ENCODE measurements at regions not wholly inside any gene's neighbourhood (a gene's known extent, or its start where the extent isn't known, plus 50 kb on each side); places are given as distances from the start of the nearest gene placed in this dataset.

GRCh38 chr3:74139648-74140047, 474.8 kb downstream of the CNTN3 start:
- Histone ChIP-seq H3K4me3 (ENCODE audit: low read depth, low read length) (no peak overlapping the region), H4K8ac (ENCODE audit: low read depth, low read length) (no peak overlapping the region), H3K4ac (ENCODE audit: low read depth, low read length) (no peak overlapping the region), H3K27me3 (ENCODE audit: insufficient read depth, low read length) (no peaks in the 10 kb centered on the region), H3K27ac (ENCODE audit: low read depth, low read length) (no peak overlapping the region), H3K79me2 (ENCODE audit: control insufficient read depth, insufficient read depth, low read length, poor library complexity) (no peaks in the 10 kb centered on the region), H3K9ac (ENCODE audit: low read length) (no peak overlapping the region), H3K9me3 (ENCODE audit: insufficient read depth, low read depth, low read length) (peaks cover 3% of the 10 kb centered on the region), H2AK5ac (ENCODE audit: low read length) (no peak overlapping the region), H3K36me3 (ENCODE audit: control insufficient read depth in 1 of 2, insufficient read depth in 2 of 2, low read length in 2 of 2) (no peaks in the 10 kb centered on the region), H2BK120ac (ENCODE audit: insufficient read depth, low read length, poor library complexity) (no peak overlapping the region), H4K91ac (ENCODE audit: low read depth, low read length) (no peak overlapping the region), H2AFZ (ENCODE audit: insufficient read depth, low read length, poor library complexity) (no peak overlapping the region), H2BK5ac (ENCODE audit: low read depth, low read length, poor library complexity) (no peak overlapping the region), H3K23ac (ENCODE audit: low read length) (no peak overlapping the region), H3K4me2 (ENCODE audit: low read length) (no peak overlapping the region), H2BK12ac (ENCODE audit: low read length) (no peak overlapping the region), H3K4me1 (ENCODE audit: control insufficient read depth in 1 of 2, insufficient read depth in 2 of 2, low read length in 2 of 2) (no peaks in the 10 kb centered on the region), H3K18ac (ENCODE audit: low read length) (no peak overlapping the region), H4K12ac (ENCODE audit: low read depth, low read length) (no peak overlapping the region), H3K14ac (ENCODE audit: low read length) (no peak overlapping the region), H3K79me1 (ENCODE audit: low read length) (no peaks in the 10 kb centered on the region)
- DNase-seq, result no peak
- no CpG with 5 or more reads among the region's 3 CpGs for WGBS (ENCODE audit: extremely low coverage, insufficient coverage, insufficient read length)

GRCh38 chr3:74137790-74138189, 476.7 kb downstream of the CNTN3 start:
- H3K4me2 ChIP-seq (ENCODE audit: low read length), result no peak overlapping the region

GRCh38 chr3:74135808-74136207, 478.7 kb downstream of the CNTN3 start:
- Histone ChIP-seq H3K79me2 (ENCODE audit: control insufficient read depth, insufficient read depth, low read length, poor library complexity) (no peaks in the 10 kb centered on the region), H2BK5ac (ENCODE audit: low read depth, low read length, poor library complexity) (no peak overlapping the region), H3K23ac (ENCODE audit: low read length) (no peak overlapping the region), H4K8ac (ENCODE audit: low read depth, low read length) (no peak overlapping the region), H2AFZ (ENCODE audit: insufficient read depth, low read length, poor library complexity) (no peak overlapping the region), H3K18ac (ENCODE audit: low read length) (no peak overlapping the region), H3K4me1 (ENCODE audit: control insufficient read depth in 1 of 2, insufficient read depth in 2 of 2, low read length in 2 of 2) (peaks cover 2 to 3% of the 10 kb centered on the region in 2 experiments), H3K4ac (ENCODE audit: low read depth, low read length) (no peak overlapping the region), H4K91ac (ENCODE audit: low read depth, low read length) (no peak overlapping the region), H4K12ac (ENCODE audit: low read depth, low read length) (no peak overlapping the region), H3K79me1 (ENCODE audit: low read length) (no peaks in the 10 kb centered on the region), H3K27ac (ENCODE audit: low read depth, low read length) (no peak overlapping the region), H2BK12ac (ENCODE audit: low read length) (no peak overlapping the region), H3K27me3 (ENCODE audit: insufficient read depth, low read length) (no peaks in the 10 kb centered on the region), H2AK5ac (ENCODE audit: low read length) (no peak overlapping the region), H3K36me3 (ENCODE audit: control insufficient read depth in 1 of 2, insufficient read depth in 2 of 2, low read length in 2 of 2) (no peaks in the 10 kb centered on the region), H3K4me2 (ENCODE audit: low read length) (no peak overlapping the region), H2BK120ac (ENCODE audit: insufficient read depth, low read length, poor library complexity) (no peak overlapping the region), H3K14ac (ENCODE audit: low read length) (no peak overlapping the region), H3K4me3 (ENCODE audit: low read depth, low read length) (no peak overlapping the region), H3K9ac (ENCODE audit: low read length) (no peak overlapping the region), H3K9me3 (ENCODE audit: insufficient read depth, low read depth, low read length) (peaks cover 3% of the 10 kb centered on the region)
- no CpG with 5 or more reads among the region's 8 CpGs for WGBS (ENCODE audit: extremely low coverage, insufficient coverage, insufficient read length)
- no peak for DNase-seq

More at GRCh38 chr3:74137790-74138189, 476.7 kb downstream of the CNTN3 start:
- no peak overlapping the region for H4K91ac ChIP-seq (ENCODE audit: low read depth, low read length)
- no peak overlapping the region for H3K14ac ChIP-seq (ENCODE audit: low read length)
- H2AK5ac ChIP-seq (ENCODE audit: low read length), result no peak overlapping the region
- no peaks in the 10 kb centered on the region for H3K4me1 ChIP-seq (ENCODE audit: control insufficient read depth in 1 of 2, insufficient read depth in 2 of 2, low read length in 2 of 2)
- H4K12ac ChIP-seq (ENCODE audit: low read depth, low read length), result no peak overlapping the region
- H3K79me2 ChIP-seq (ENCODE audit: control insufficient read depth, insufficient read depth, low read length, poor library complexity), result no peaks in the 10 kb centered on the region
- no peak overlapping the region for H2BK120ac ChIP-seq (ENCODE audit: insufficient read depth, low read length, poor library complexity)
- no peak overlapping the region for H3K27ac ChIP-seq (ENCODE audit: low read depth, low read length)
- DNase-seq, result no peak
- H3K4ac ChIP-seq (ENCODE audit: low read depth, low read length), result no peak overlapping the region
- H2BK12ac ChIP-seq (ENCODE audit: low read length), result no peak overlapping the region
- no peaks in the 10 kb centered on the region for H3K27me3 ChIP-seq (ENCODE audit: insufficient read depth, low read length)
- H3K9me3 ChIP-seq (ENCODE audit: insufficient read depth, low read depth, low read length), result peaks cover 3% of the 10 kb centered on the region
- no peaks in the 10 kb centered on the region for H3K36me3 ChIP-seq (ENCODE audit: control insufficient read depth in 1 of 2, insufficient read depth in 2 of 2, low read length in 2 of 2)
- no peak overlapping the region for H3K18ac ChIP-seq (ENCODE audit: low read length)
- H3K9ac ChIP-seq (ENCODE audit: low read length), result no peak overlapping the region
- H3K4me3 ChIP-seq (ENCODE audit: low read depth, low read length), result no peak overlapping the region
- no peak overlapping the region for H2AFZ ChIP-seq (ENCODE audit: insufficient read depth, low read length, poor library complexity)
- no peaks in the 10 kb centered on the region for H3K79me1 ChIP-seq (ENCODE audit: low read length)
- no peak overlapping the region for H2BK5ac ChIP-seq (ENCODE audit: low read depth, low read length, poor library complexity)
- H3K23ac ChIP-seq (ENCODE audit: low read length), result no peak overlapping the region
- H4K8ac ChIP-seq (ENCODE audit: low read depth, low read length), result no peak overlapping the region

DNA sequence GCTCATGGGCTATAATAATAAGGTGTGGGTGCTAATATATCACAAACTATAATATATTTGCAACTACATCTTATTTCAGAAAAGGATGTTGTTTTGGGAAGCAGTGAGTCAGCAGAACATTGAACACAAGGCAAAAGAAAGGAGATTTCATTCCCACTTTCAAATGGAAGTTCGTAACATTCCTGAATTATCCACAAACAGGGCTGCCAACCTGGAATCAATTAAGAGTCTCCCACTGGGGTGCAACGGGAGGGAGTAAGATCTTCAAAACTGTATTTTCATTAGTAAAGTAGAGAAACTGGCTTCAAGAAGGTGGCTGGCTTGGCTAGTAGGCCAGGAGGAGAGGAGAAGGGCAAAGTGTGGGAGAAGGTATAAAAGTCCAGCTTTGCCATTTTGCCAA, 479.6 kb downstream of the CNTN3 start:
- no CpG with 5 or more reads among the region's 2 CpGs for WGBS (ENCODE audit: extremely low coverage, insufficient coverage, insufficient read length)
- H3K9ac ChIP-seq (ENCODE audit: low read length), result no peak overlapping the region
- peaks cover 3% of the 10 kb centered on the region for H3K9me3 ChIP-seq (ENCODE audit: insufficient read depth, low read depth, low read length)
- no peak overlapping the region for H3K18ac ChIP-seq (ENCODE audit: low read length)
- no peak overlapping the region for H4K8ac ChIP-seq (ENCODE audit: low read depth, low read length)
- H3K36me3 ChIP-seq (ENCODE audit: control insufficient read depth in 1 of 2, insufficient read depth in 2 of 2, low read length in 2 of 2), result no peaks in the 10 kb centered on the region
- no peaks in the 10 kb centered on the region for H3K27me3 ChIP-seq (ENCODE audit: insufficient read depth, low read length)
- H3K14ac ChIP-seq (ENCODE audit: low read length), result no peak overlapping the region
- H3K27ac ChIP-seq (ENCODE audit: low read depth, low read length), result no peak overlapping the region
- peaks cover 2 to 3% of the 10 kb centered on the region in 2 experiments for H3K4me1 ChIP-seq (ENCODE audit: control insufficient read depth in 1 of 2, insufficient read depth in 2 of 2, low read length in 2 of 2)
- no peak overlapping the region for H3K4me2 ChIP-seq (ENCODE audit: low read length)
- no peak overlapping the region for H2AK5ac ChIP-seq (ENCODE audit: low read length)
- H2BK5ac ChIP-seq (ENCODE audit: low read depth, low read length, poor library complexity), result no peak overlapping the region
- no peak overlapping the region for H4K91ac ChIP-seq (ENCODE audit: low read depth, low read length)
- H3K4ac ChIP-seq (ENCODE audit: low read depth, low read length), result no peak overlapping the region
- DNase-seq, result no peak
- no peak overlapping the region for H2AFZ ChIP-seq (ENCODE audit: insufficient read depth, low read length, poor library complexity)
- H3K79me2 ChIP-seq (ENCODE audit: control insufficient read depth, insufficient read depth, low read length, poor library complexity), result no peaks in the 10 kb centered on the region
- H3K79me1 ChIP-seq (ENCODE audit: low read length), result no peaks in the 10 kb centered on the region
- no peak overlapping the region for H4K12ac ChIP-seq (ENCODE audit: low read depth, low read length)
- H2BK120ac ChIP-seq (ENCODE audit: insufficient read depth, low read length, poor library complexity), result no peak overlapping the region
- H3K23ac ChIP-seq (ENCODE audit: low read length), result no peak overlapping the region
- no peak overlapping the region for H2BK12ac ChIP-seq (ENCODE audit: low read length)
- no peak overlapping the region for H3K4me3 ChIP-seq (ENCODE audit: low read depth, low read length)

All from trophoblast cell (in vitro differentiated cells and primary cell).